ENCODE measurements at regions not wholly inside any gene's neighbourhood (a gene's known extent, or its start where the extent isn't known, plus 50 kb on each side); places are given as distances from the start of the nearest gene placed in this dataset.
A peak's percentile ranks its signal among the peaks of the same experiment; 100 is the strongest.

GRCh38 chr1:212525479-212526110 is 83.0 kb upstream of the ATF3 start:
- no peak for DNase-seq

GRCh38 chr1:212526111-212526491 is 82.5 kb upstream of the ATF3 start:
- no peak for DNase-seq

- no peak for DNase-seq
Observed at GRCh38 chr1:212528501-212528900, 80.1 kb upstream of the ATF3 start.

- DNase-seq: peak in 2 of 56 donors; percentile 14 to 38
Observed at GRCh38 chr1:212529211-212529741, 79.3 kb upstream of the ATF3 start.

- no peak for DNase-seq
Observed at GRCh38 chr1:212531267-212531666, 77.3 kb upstream of the ATF3 start.

GRCh38 chr1:212531796-212532195 is 76.8 kb upstream of the ATF3 start:
- no peak for DNase-seq

GRCh38 chr1:212532469-212533147 is 76.0 kb upstream of the ATF3 start:
- DNase-seq: no peak

GRCh38 chr1:212533148-212533517 is 75.4 kb upstream of the ATF3 start:
- no peak for DNase-seq

GRCh38 chr1:212536586-212536985 is 72.0 kb upstream of the ATF3 start:
- DNase-seq: no peak

- no peak for DNase-seq
Observed at GRCh38 chr1:212537610-212538009, 71.0 kb upstream of the ATF3 start.

GRCh38 chr1:212539737-212540430 is 68.7 kb upstream of the ATF3 start:
- DNase-seq: peak in 9 of 56 donors; percentile 13 to 46 (median 32)

GRCh38 chr1:212542761-212543187 is 65.8 kb upstream of the ATF3 start:
- DNase-seq: no peak

GRCh38 chr1:212544110-212544509 is 64.5 kb upstream of the ATF3 start:
- DNase-seq: no peak

- peak in 4 of 56 donors; percentile 12 to 56 (median 22) for DNase-seq
Observed at GRCh38 chr1:212545941-212546635, 62.5 kb upstream of the ATF3 start.

GRCh38 chr1:212549503-212550017 is 59.0 kb upstream of the ATF3 start:
- no peak for DNase-seq

- no peak for DNase-seq
Observed at GRCh38 chr1:212551929-212552328, 56.6 kb upstream of the ATF3 start.

GRCh38 chr1:212553676-212554075 is 54.9 kb upstream of the ATF3 start:
- no peak for DNase-seq

GRCh38 chr1:212554401-212554800 is 54.2 kb upstream of the ATF3 start:
- no peak for DNase-seq

GRCh38 chr1:212555426-212555825 is 53.1 kb upstream of the ATF3 start:
- DNase-seq: no peak

- no peak for DNase-seq
Observed at GRCh38 chr1:212556822-212557549, 51.6 kb upstream of the ATF3 start.

Data from amygdala (tissue), 56 donors.